IMR-90 (cell line): ENCODE measurements at regions not wholly inside any gene's neighbourhood (a gene's known extent, or its start where the extent isn't known, plus 50 kb on each side); places are given as distances from the start of the nearest gene placed in this dataset.

ENCODE experiments used
- ATAC-seq: fragments of 200-7000 bp; cut with Tn5 transposase; 2 replicates; pipeline ENCODE4 v1.9.1; 2020; ENCODE audit warnings: low read depth, mild to moderate bottlenecking, moderate library complexity
- BruUV-seq: library from RNA; stranded (reverse); fragments of 400-500 nt; replicated peaks from 2 replicates; lab custom pipeline; 2021; lab: Mats Ljungman, UMichigan
- CTCF ChIA-PET: fragments of 300-600 bp; formaldehyde crosslinking; extraction: SDS; loops from one replicate; lab custom pipeline; 2021; ENCODE audit warnings: antibody characterized with exemption; lab: Yijun Ruan, JAX
- POLR2A ChIA-PET: fragments of 300-600 bp; sonication (Branson Sonifier 250); formaldehyde crosslinking; loops from one replicate; lab custom pipeline; 2022; ENCODE audit warnings: antibody characterized with exemption; ENCODE audit not compliant: unreplicated experiment; lab: Charles Lee
- DNase-seq: peaks from one replicate; pipeline ENCODE4 v3.0.0; 2013
- H2AFZ ChIP-seq: replicated peaks from 2 replicates; pipeline ENCODE3; 2013; ENCODE audit warnings: low read length, mild to moderate bottlenecking; ENCODE audit not compliant: poor library complexity
- H2AK5ac ChIP-seq: 2 replicates; pipeline ENCODE4 v1.6.1; 2013; ENCODE audit warnings: low read depth, low read length, inconsistent platforms
- H2AK9ac ChIP-seq: replicated peaks from 2 replicates; pipeline ENCODE3; 2013; ENCODE audit warnings: mild to moderate bottlenecking, low read depth, low read length, moderate library complexity; ENCODE audit not compliant: poor library complexity
- H2BK120ac ChIP-seq: 2 replicates; pipeline ENCODE4 v1.6.1; 2013; ENCODE audit warnings: low read depth, low read length, inconsistent platforms
- H2BK15ac ChIP-seq: 3 replicates; pipeline ENCODE4 v1.6.1; 2013; ENCODE audit warnings: low read depth, low read length, inconsistent platforms
- H2BK20ac ChIP-seq: 2 replicates; pipeline ENCODE4 v1.6.1; 2013; ENCODE audit warnings: low read depth, mild to moderate bottlenecking, inconsistent platforms, low read length, moderate library complexity
- H2BK5ac ChIP-seq: 2 replicates; pipeline ENCODE4 v1.6.1; 2013; ENCODE audit warnings: mild to moderate bottlenecking, low read depth, low read length, inconsistent platforms; ENCODE audit not compliant: poor library complexity, severe bottlenecking
- H3K14ac ChIP-seq: replicated peaks from 2 replicates; pipeline ENCODE4 v1.6.1; 2013; ENCODE audit warnings: low read depth, low read length, inconsistent platforms
- H3K18ac ChIP-seq: 2 replicates; pipeline ENCODE4 v1.6.1; 2013; ENCODE audit warnings: low read depth, low read length, control low read depth
- H3K23ac ChIP-seq: 2 replicates; pipeline ENCODE4 v1.6.1; 2013; ENCODE audit warnings: low read depth, low read length, inconsistent platforms
- H3K27ac ChIP-seq: 2 replicates; pipeline ENCODE4 v1.5.1; 2013; ENCODE audit warnings: mild to moderate bottlenecking, control low read depth, low read length; ENCODE audit not compliant: insufficient read depth
- H3K27me3 ChIP-seq: 2 replicates; pipeline ENCODE4 v1.6.1; 2013; ENCODE audit warnings: low read length; ENCODE audit not compliant: control insufficient read depth, insufficient read depth
- H3K36me3 ChIP-seq: 2 replicates; pipeline ENCODE4 v1.6.1; 2013; ENCODE audit warnings: low read length, mixed read lengths; ENCODE audit not compliant: control insufficient read depth, insufficient read depth
- H3K4ac ChIP-seq: 2 replicates; pipeline ENCODE4 v1.6.1; 2013; ENCODE audit warnings: low read depth, low read length, inconsistent platforms
- H3K4me1 ChIP-seq: 2 replicates; pipeline ENCODE4 v1.6.1; 2013; ENCODE audit warnings: low read length, mixed read lengths; ENCODE audit not compliant: control insufficient read depth, insufficient read depth
- H3K4me2 ChIP-seq: 2 replicates; pipeline ENCODE4 v1.6.1; 2013; ENCODE audit warnings: low read depth, mild to moderate bottlenecking, control low read depth, low read length, moderate library complexity
- H3K4me3 ChIP-seq: 2 replicates; pipeline ENCODE4 v1.5.1; 2013; ENCODE audit warnings: low read depth, mild to moderate bottlenecking, control low read depth, low read length, moderate library complexity; ENCODE audit not compliant: insufficient read depth
- H3K56ac ChIP-seq: 2 replicates; pipeline ENCODE4 v1.6.1; 2013; ENCODE audit warnings: low read length, inconsistent platforms; ENCODE audit not compliant: insufficient read depth; ENCODE audit errors: extremely low read depth
- H3K79me1 ChIP-seq, 2 experiments: 2 replicates each; pipeline ENCODE4 v1.6.1; 2013; ENCODE audit warnings: low read length in 2 of 2, inconsistent platforms in 1 of 2, low read depth in 1 of 2
- H3K9ac ChIP-seq: 2 replicates; pipeline ENCODE4 v1.6.1; 2013; ENCODE audit warnings: low read depth, low read length, control low read depth
- H3K9me1 ChIP-seq: 2 replicates; pipeline ENCODE4 v1.6.1; 2013; ENCODE audit warnings: low read length, inconsistent platforms; ENCODE audit not compliant: insufficient read depth
- H3K9me3 ChIP-seq: 2 replicates; pipeline ENCODE4 v1.6.1; 2013; ENCODE audit warnings: low read length; ENCODE audit not compliant: control insufficient read depth, insufficient read depth
- H4K20me1 ChIP-seq: 2 replicates; pipeline ENCODE4 v1.6.1; 2013; ENCODE audit warnings: low read length, inconsistent platforms; ENCODE audit not compliant: insufficient read depth
- H4K5ac ChIP-seq: 2 replicates; pipeline ENCODE4 v1.6.1; 2013; ENCODE audit warnings: mild to moderate bottlenecking, low read depth, low read length, control low read depth
- H4K8ac ChIP-seq, 2 experiments: 2 replicates each; pipeline ENCODE4 v1.6.1; 2013; ENCODE audit warnings: low read depth in 2 of 2, low read length in 2 of 2, control low read depth in 1 of 2, inconsistent platforms in 1 of 2
- H4K91ac ChIP-seq: 2 replicates; pipeline ENCODE4 v1.6.1; 2013; ENCODE audit warnings: low read depth, low read length, inconsistent platforms; ENCODE audit not compliant: insufficient read depth
- BHLHE40 ChIP-seq: fragments of 150-350 bp; IDR thresholded peaks from 2 replicates; pipeline ENCODE4 v1.6.1; 2016; ENCODE audit warnings: mild to moderate bottlenecking, low read depth, low read length
- CEBPB ChIP-seq: IDR thresholded peaks from 2 replicates; pipeline ENCODE4 v1.6.1; 2012; ENCODE audit warnings: low read depth, low read length, improper control_type of control experiment
- CHD1 ChIP-seq: IDR thresholded peaks from 2 replicates; pipeline ENCODE4 v1.6.1; 2012; ENCODE audit warnings: low read depth, low read length, improper control_type of control experiment
- FOS ChIP-seq: fragments of 150-350 bp; IDR thresholded peaks from 2 replicates; pipeline ENCODE4 v1.6.1; 2016; ENCODE audit warnings: low read depth, low read length
- MAZ ChIP-seq: IDR thresholded peaks from 2 replicates; pipeline ENCODE4 v1.6.1; 2012; ENCODE audit warnings: low read depth, mild to moderate bottlenecking, low read length, improper control_type of control experiment, moderate library complexity, borderline replicate concordance
- MXI1 ChIP-seq: IDR thresholded peaks from 2 replicates; pipeline ENCODE4 v1.6.1; 2012; ENCODE audit warnings: low read depth, mild to moderate bottlenecking, low read length, moderate library complexity, borderline replicate concordance
- NFE2L2 ChIP-seq: fragments of 150-350 bp; IDR thresholded peaks from 2 replicates; pipeline ENCODE4 v1.6.1; 2016; ENCODE audit warnings: low read depth, mild to moderate bottlenecking, low read length
- POLR2A ChIP-seq: IDR thresholded peaks from 2 replicates; pipeline ENCODE4 v1.6.1; 2012; ENCODE audit warnings: mild to moderate bottlenecking, low read depth, low read length
- RAD21 ChIP-seq: IDR thresholded peaks from 2 replicates; pipeline ENCODE4 v1.6.1; 2012; ENCODE audit warnings: low read length, improper control_type of control experiment
- RCOR1 ChIP-seq: IDR thresholded peaks from 2 replicates; pipeline ENCODE4 v1.6.1; 2012; ENCODE audit warnings: mild to moderate bottlenecking, low read length, improper control_type of control experiment; ENCODE audit not compliant: insufficient replicate concordance
- RFX5 ChIP-seq: IDR thresholded peaks from 2 replicates; pipeline ENCODE4 v1.8.0; 2012; ENCODE audit warnings: low read depth, mild to moderate bottlenecking, low read length, moderate library complexity
- SMC3 ChIP-seq: fragments of 150-350 bp; IDR thresholded peaks from 2 replicates; pipeline ENCODE4 v1.6.1; 2016; ENCODE audit warnings: low read depth, mild to moderate bottlenecking, antibody characterized with exemption, low read length, moderate library complexity
- WGBS, 2 experiments: methylation state at CpG; one replicate each; pipeline versions ENCODE4 v1.1.5 to v1.1.7; 2013; ENCODE audit warnings: missing lambda C conversion rate in 2 of 2; ENCODE audit not compliant: insufficient read length in 1 of 2; ENCODE audit errors: extremely low coverage in 2 of 2; 5-methylcytosine and 5-hydroxymethylcytosine counted together
- dilution Hi-C: fragments of 300-500 bp; cut with HindIII; formaldehyde crosslinking; loops from one replicate; pipeline ENCODE4 v1.14.3; 2018; ENCODE audit warnings: low sequenced_read_pairs; ENCODE audit not compliant: unreplicated experiment
- in situ Hi-C: fragments of 300-500 bp; cut with MboI; formaldehyde crosslinking; loops from 3 replicates; pipeline ENCODE4 v1.14.3; 2019; ENCODE audit warnings: low sequenced_read_pairs, inconsistent platforms, mixed read lengths
- intact Hi-C: fragments of 100-400 bp; cut with micrococcal nuclease; formaldehyde crosslinking; loops from 2 replicates; pipeline ENCODE4 v1.10.0; 2022
- TF ChIP-seq, protein P1 (sequence below): fragments of 150-350 bp; IDR thresholded peaks from 2 replicates; pipeline ENCODE4 v1.6.1; 2017; ENCODE audit warnings: mild to moderate bottlenecking, antibody characterized with exemption, low read length, low read depth
- TF ChIP-seq, protein P2 (sequence below): conservative IDR thresholded peaks from 2 replicates; pipeline ENCODE4 v1.5.1; 2012; ENCODE audit warnings: mild to moderate bottlenecking, low read depth, low read length, improper control_type of control experiment
- TF ChIP-seq, protein P3 (sequence below): fragments of 150-350 bp; IDR thresholded peaks from 2 replicates; pipeline ENCODE4 v1.6.1; 2016; ENCODE audit warnings: low read depth, mild to moderate bottlenecking, low read length, moderate library complexity, borderline replicate concordance

DNA sequence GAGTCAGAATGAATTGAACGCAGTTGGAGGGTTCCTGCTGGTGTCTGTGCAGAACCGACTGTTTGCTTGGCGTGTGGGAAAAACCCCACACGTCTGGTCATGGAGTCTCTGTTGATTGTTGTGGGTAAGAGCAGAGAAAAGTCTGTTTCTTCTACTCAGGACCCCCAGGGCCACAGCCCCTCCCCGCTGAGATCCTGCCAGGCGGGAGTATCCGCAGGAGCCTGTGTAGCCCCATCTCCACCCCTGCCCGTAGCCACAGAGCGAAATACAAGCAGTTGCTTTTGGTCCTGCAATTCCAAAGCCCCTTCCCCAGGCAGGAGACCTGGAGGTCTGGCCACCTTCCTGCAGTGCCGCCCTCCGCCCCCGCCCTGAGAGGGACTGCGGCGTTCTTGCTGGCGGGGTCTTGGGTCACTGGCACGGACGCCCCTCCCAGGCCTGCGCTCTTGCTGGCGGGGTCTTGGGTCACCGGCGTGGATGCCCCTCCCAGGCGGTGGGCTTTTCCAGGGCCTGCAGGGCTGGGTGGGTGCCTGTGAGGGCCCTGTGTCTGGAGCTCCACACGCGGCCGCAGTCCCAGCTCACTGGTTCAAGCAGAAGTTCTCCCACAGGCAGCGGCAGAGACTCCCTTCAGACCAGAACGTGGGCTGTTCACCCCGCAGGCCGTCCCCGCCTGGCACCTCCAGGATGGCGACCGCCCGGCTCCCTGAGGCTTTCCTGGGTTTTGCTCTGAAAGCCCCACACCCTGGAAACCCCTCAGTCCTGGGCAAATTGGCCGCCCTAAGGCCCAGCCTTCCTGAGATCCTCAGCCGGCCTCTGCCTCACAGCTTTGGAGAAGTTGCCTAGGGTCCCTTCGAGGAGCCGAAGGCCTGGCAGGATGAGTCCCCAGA is 76.0 kb upstream of the CTDP1 start:
- Histone ChIP-seq H2AFZ (no peak overlapping the region), H4K91ac (no peak overlapping the region), H3K4me1 (0 out of 2 replicates have a peak, but pooled peaks cover 2% of the 10 kb centered on the region), H2AK5ac (no peak overlapping the region), H4K8ac (no peak overlapping the region), H3K79me1 (no peaks in the 10 kb centered on the region), H3K4me2 (no peak overlapping the region), H2AK9ac (no peak overlapping the region), H2BK5ac (no peak overlapping the region), H2BK15ac (no peak overlapping the region), H3K4me3 (no peak overlapping the region), H4K5ac (no peak overlapping the region), H2BK120ac (no peak overlapping the region), H3K36me3 (no peaks in the 10 kb centered on the region), H3K18ac (no peak overlapping the region), H4K20me1 (no peaks in the 10 kb centered on the region), H3K27me3 (peaks cover 12% of the 10 kb centered on the region), H3K9me1 (no peaks in the 10 kb centered on the region), H3K4ac (no peak overlapping the region), H3K56ac (no peak overlapping the region), H2BK20ac (no peak overlapping the region), H3K9me3 (no peaks in the 10 kb centered on the region), H3K27ac (no peak overlapping the region), H3K9ac (no peak overlapping the region), H3K14ac (no peak overlapping the region), H3K23ac (no peak overlapping the region)
- intact Hi-C loops = no loop called here
- in situ Hi-C loops = no loop called here
- dilution Hi-C loops = no loop called here
- no TSS peak for BruUV-seq
- WGBS, 2 experiments = 83% methylated on average over 6 of the region's 37 CpGs; no CpG with 5 or more reads in 1 of the 2 experiments
- ChIA-PET CTCF (no interaction called here), POLR2A (no interaction called here)
- DNase-seq (no peak), ATAC-seq (no peak)
- no peak for TF ChIP-seq RCOR1
- TF ChIP-seq RFX5 = no peak
- no peak for TF ChIP-seq MAZ
- TF ChIP-seq RAD21 = no peak
- TF ChIP-seq MXI1 = no peak
- TF ChIP-seq, protein P1, sequence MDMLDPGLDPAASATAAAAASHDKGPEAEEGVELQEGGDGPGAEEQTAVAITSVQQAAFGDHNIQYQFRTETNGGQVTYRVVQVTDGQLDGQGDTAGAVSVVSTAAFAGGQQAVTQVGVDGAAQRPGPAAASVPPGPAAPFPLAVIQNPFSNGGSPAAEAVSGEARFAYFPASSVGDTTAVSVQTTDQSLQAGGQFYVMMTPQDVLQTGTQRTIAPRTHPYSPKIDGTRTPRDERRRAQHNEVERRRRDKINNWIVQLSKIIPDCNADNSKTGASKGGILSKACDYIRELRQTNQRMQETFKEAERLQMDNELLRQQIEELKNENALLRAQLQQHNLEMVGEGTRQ = no peak
- TF ChIP-seq BHLHE40 = no peak
- no peak for TF ChIP-seq CHD1
- no peak for TF ChIP-seq FOS
- TF ChIP-seq NFE2L2 = no peak
- no peak for TF ChIP-seq SMC3
- TF ChIP-seq, protein P2, sequence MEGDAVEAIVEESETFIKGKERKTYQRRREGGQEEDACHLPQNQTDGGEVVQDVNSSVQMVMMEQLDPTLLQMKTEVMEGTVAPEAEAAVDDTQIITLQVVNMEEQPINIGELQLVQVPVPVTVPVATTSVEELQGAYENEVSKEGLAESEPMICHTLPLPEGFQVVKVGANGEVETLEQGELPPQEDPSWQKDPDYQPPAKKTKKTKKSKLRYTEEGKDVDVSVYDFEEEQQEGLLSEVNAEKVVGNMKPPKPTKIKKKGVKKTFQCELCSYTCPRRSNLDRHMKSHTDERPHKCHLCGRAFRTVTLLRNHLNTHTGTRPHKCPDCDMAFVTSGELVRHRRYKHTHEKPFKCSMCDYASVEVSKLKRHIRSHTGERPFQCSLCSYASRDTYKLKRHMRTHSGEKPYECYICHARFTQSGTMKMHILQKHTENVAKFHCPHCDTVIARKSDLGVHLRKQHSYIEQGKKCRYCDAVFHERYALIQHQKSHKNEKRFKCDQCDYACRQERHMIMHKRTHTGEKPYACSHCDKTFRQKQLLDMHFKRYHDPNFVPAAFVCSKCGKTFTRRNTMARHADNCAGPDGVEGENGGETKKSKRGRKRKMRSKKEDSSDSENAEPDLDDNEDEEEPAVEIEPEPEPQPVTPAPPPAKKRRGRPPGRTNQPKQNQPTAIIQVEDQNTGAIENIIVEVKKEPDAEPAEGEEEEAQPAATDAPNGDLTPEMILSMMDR = no peak
- TF ChIP-seq, protein P3, sequence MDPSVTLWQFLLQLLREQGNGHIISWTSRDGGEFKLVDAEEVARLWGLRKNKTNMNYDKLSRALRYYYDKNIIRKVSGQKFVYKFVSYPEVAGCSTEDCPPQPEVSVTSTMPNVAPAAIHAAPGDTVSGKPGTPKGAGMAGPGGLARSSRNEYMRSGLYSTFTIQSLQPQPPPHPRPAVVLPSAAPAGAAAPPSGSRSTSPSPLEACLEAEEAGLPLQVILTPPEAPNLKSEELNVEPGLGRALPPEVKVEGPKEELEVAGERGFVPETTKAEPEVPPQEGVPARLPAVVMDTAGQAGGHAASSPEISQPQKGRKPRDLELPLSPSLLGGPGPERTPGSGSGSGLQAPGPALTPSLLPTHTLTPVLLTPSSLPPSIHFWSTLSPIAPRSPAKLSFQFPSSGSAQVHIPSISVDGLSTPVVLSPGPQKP = no peak
- no peak for TF ChIP-seq CEBPB
- TF ChIP-seq POLR2A = no peak
